ENCODE measurements at regions not wholly inside any gene's neighbourhood (a gene's known extent, or its start where the extent isn't known, plus 50 kb on each side); places are given as distances from the start of the nearest gene placed in this dataset.

DNA sequence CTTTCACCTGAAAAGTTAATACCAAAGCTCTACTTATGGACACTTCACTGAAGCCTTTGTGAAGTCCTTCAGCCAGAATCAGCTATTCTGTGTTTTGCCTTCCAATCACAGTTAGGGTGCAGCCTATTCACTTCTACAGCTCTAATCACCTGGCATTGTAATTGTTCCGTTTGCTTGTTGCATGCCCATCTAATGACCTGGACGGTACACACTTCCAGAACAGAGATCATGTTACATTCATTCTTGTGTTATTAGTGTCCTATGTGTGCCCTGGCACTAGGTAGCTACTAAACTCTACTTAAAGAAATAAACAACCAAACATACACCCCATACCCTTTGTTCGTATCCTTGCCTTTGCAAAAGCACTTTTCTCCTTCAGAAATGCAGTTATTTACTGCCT, 1162.9 kb upstream of the WWC1 start:
- TF ChIP-seq, protein P1, sequence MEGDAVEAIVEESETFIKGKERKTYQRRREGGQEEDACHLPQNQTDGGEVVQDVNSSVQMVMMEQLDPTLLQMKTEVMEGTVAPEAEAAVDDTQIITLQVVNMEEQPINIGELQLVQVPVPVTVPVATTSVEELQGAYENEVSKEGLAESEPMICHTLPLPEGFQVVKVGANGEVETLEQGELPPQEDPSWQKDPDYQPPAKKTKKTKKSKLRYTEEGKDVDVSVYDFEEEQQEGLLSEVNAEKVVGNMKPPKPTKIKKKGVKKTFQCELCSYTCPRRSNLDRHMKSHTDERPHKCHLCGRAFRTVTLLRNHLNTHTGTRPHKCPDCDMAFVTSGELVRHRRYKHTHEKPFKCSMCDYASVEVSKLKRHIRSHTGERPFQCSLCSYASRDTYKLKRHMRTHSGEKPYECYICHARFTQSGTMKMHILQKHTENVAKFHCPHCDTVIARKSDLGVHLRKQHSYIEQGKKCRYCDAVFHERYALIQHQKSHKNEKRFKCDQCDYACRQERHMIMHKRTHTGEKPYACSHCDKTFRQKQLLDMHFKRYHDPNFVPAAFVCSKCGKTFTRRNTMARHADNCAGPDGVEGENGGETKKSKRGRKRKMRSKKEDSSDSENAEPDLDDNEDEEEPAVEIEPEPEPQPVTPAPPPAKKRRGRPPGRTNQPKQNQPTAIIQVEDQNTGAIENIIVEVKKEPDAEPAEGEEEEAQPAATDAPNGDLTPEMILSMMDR (IDR thresholded peaks at IDR 0.05; ENCODE audit: borderline replicate concordance, insufficient read depth, low read depth, low read length) = no peak
- H3K4me3 ChIP-seq (ENCODE audit: low read depth, low read length) = no peak overlapping the region

DNA sequence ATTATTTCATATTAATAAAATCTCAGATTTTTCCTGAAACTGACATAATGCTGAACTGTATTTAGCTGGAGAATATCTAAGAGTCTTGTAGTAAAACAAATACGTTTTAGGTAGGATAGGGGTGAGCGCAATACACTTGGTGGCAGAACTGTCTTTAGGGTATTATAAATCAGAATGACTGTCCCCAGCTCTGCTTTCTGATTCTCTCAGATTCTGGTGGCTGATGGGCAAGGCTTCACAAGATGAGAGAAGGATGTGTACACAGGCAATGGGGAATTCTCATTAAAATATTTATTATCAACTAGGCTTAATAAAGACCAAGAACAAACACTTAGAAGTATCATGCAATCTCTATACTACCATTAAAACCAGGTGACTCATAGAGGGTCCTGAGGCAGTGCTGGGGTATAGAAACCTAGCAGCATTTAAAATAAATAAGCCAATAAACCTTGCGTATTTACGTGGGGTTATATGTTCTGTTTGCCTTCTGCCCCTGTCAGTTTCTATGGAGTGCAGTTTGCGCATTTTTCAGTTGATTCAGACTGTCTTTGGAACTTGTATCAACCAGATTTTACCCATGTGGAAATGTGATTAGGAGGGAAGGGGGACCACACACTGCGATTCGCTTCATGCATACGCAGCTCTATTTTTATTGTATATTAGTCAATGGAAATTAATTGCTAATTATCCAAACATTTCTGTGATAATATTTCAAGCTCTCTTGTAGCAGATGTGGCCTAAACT, 1150.7 kb upstream of the WWC1 start:
- TF ChIP-seq, protein P1 (IDR thresholded peaks at IDR 0.05; ENCODE audit: borderline replicate concordance, insufficient read depth, low read depth, low read length) = no peak
- no peak overlapping the region for H3K4me3 ChIP-seq (ENCODE audit: low read depth, low read length)

- TF ChIP-seq, protein P1 (IDR thresholded peaks at IDR 0.05; ENCODE audit: borderline replicate concordance, insufficient read depth, low read depth, low read length) = no peak
- H3K4me3 ChIP-seq (ENCODE audit: low read depth, low read length) = no peak overlapping the region
These were observed 1147.7 kb upstream of the WWC1 start for GRCh38 chr5:167143716-167144115.

- no peak overlapping the region for H3K4me3 ChIP-seq (ENCODE audit: low read depth, low read length)
- TF ChIP-seq, protein P1 (IDR thresholded peaks at IDR 0.05; ENCODE audit: borderline replicate concordance, insufficient read depth, low read depth, low read length) = no peak
These were observed 1145.6 kb upstream of the WWC1 start for GRCh38 chr5:167145841-167146240.

- TF ChIP-seq, protein P1 (IDR thresholded peaks at IDR 0.05; ENCODE audit: borderline replicate concordance, insufficient read depth, low read depth, low read length) = no peak
These were observed 1143.6 kb upstream of the WWC1 start for GRCh38 chr5:167147879-167148278.

DNA sequence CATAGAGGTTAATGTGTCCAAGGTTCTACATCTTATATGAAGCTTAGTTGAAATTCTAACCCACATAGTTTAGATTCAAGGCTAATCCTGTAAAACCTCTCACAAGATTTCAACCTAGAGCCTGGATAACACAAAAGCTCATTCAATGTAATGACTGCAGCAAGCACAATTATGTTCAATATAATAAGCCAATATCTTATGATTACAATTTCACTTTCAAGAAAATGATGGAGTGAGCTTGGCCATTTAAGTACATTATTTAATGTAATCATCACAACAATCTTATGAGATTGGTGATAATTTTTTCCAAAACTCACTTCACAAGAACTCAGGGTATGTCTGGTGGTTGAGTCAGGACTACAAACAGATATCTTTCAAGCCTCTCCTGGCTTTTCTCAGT, 1140.8 kb upstream of the WWC1 start:
- no peak overlapping the region for H3K4me3 ChIP-seq (ENCODE audit: low read depth, low read length)

More at GRCh38 chr5:167147879-167148278, 1143.6 kb upstream of the WWC1 start:
- H3K4me3 ChIP-seq (ENCODE audit: low read depth, low read length) = no peak overlapping the region

GRCh38 chr5:167152561-167152960, 1138.9 kb upstream of the WWC1 start:
- TF ChIP-seq, protein P1 (IDR thresholded peaks at IDR 0.05; ENCODE audit: borderline replicate concordance, insufficient read depth, low read depth, low read length) = no peak
- no peak overlapping the region for H3K4me3 ChIP-seq (ENCODE audit: low read depth, low read length)

More for the DNA sequence above, 1140.8 kb upstream of the WWC1 start:
- TF ChIP-seq, protein P1 (IDR thresholded peaks at IDR 0.05; ENCODE audit: borderline replicate concordance, insufficient read depth, low read depth, low read length) = no peak

Measured in GM12875 (cell line).